22Rv1 (cell line): ENCODE measurements at regions not wholly inside any gene's neighbourhood (a gene's known extent, or its start where the extent isn't known, plus 50 kb on each side); places are given as distances from the start of the nearest gene placed in this dataset.

ENCODE experiments used
- CTCF ChIP-seq: fragments of 450-650 bp; IDR thresholded peaks from 2 replicates; pipeline ENCODE4 v1.5.1; 2017; ENCODE audit warnings: mild to moderate bottlenecking
- ZFX ChIP-seq: fragments of 450-650 bp; IDR thresholded peaks from 2 replicates; pipeline ENCODE4 v1.6.1; 2017; ENCODE audit warnings: antibody characterized with exemption, borderline replicate concordance

GRCh38 chr1:199150756-199151155, 511.9 kb downstream of the PTPRC start:
- no peak for TF ChIP-seq CTCF
- TF ChIP-seq ZFX = no peak
